DND-41 (cell line): ENCODE measurements at regions not wholly inside any gene's neighbourhood (a gene's known extent, or its start where the extent isn't known, plus 50 kb on each side); places are given as distances from the start of the nearest gene placed in this dataset.

ENCODE experiments used
- CTCF ChIP-seq: IDR thresholded peaks from 2 replicates; pipeline ENCODE4 v1.5.1; 2012; ENCODE audit warnings: borderline replicate concordance, low read length, moderate library complexity, mild to moderate bottlenecking; ENCODE audit not compliant: poor library complexity, severe bottlenecking; ENCODE audit errors: extremely low read depth
- EZH2 ChIP-seq: IDR thresholded peaks from 3 replicates; pipeline ENCODE4 v1.6.1; 2012; ENCODE audit warnings: borderline replicate concordance, low read depth, mild to moderate bottlenecking, moderate library complexity, low read length, inconsistent platforms; ENCODE audit not compliant: severe bottlenecking

- TF ChIP-seq CTCF (no peak), EZH2 (no peak)
Observed at GRCh38 chr5:165574100-165574499, 2068.7 kb downstream of the MAT2B start.
